Kidney epithelial cell (primary cell): ENCODE measurements at regions not wholly inside any gene's neighbourhood (a gene's known extent, or its start where the extent isn't known, plus 50 kb on each side); places are given as distances from the start of the nearest gene placed in this dataset.
"Not testable (repeated sequence)": the region's sequence is repeated elsewhere in the genome, so short reads cannot be mapped to it uniquely, and the experiment has no call there.

ENCODE experiments used
- DNase-seq: peaks from one replicate; pipeline ENCODE4 v3.0.0-alpha.2; 2010; ENCODE audit warnings: low read depth
- H3K27me3 ChIP-seq: 2 replicates; pipeline ENCODE4 v1.6.0; 2011; ENCODE audit warnings: low read length; ENCODE audit not compliant: control insufficient read depth, insufficient read depth
- H3K36me3 ChIP-seq: 2 replicates; pipeline ENCODE4 v1.5.1; 2011; ENCODE audit warnings: low read length; ENCODE audit not compliant: control insufficient read depth, insufficient read depth
- H3K4me3 ChIP-seq: 2 replicates; pipeline ENCODE4 v1.5.1; 2011; ENCODE audit warnings: low read depth, mild to moderate bottlenecking, control low read depth, low read length
- CTCF ChIP-seq: IDR thresholded peaks from 2 replicates; pipeline ENCODE4 v1.5.1; 2011; ENCODE audit warnings: mild to moderate bottlenecking, moderate library complexity, low read length, control low read depth, inconsistent platforms; ENCODE audit not compliant: insufficient read depth, poor library complexity, severe bottlenecking

GRCh38 chr4:156298230-156298629 is 344.6 kb upstream of the CTSO start:
- peak; percentile 76 for DNase-seq
- Histone ChIP-seq H3K27me3 (no peaks in the 10 kb centered on the region), H3K36me3 (no peaks in the 10 kb centered on the region), H3K4me3 (no peak overlapping the region)
- no peak for TF ChIP-seq CTCF

GRCh38 chr4:156295676-156296195 is 342.1 kb upstream of the CTSO start:
- TF ChIP-seq CTCF = no peak
- Histone ChIP-seq H3K27me3 (no peaks in the 10 kb centered on the region), H3K36me3 (no peaks in the 10 kb centered on the region), H3K4me3 (no peak overlapping the region)
- DNase-seq = no peak

GRCh38 chr4:156294577-156294976 is 340.9 kb upstream of the CTSO start:
- H3K27me3 ChIP-seq = no peaks in the 10 kb centered on the region
- peak; percentile 73 for DNase-seq
- no peak overlapping the region for H3K4me3 ChIP-seq
- H3K36me3 ChIP-seq = no peaks in the 10 kb centered on the region
- peak; percentile 28 for TF ChIP-seq CTCF

GRCh38 chr4:156293657-156294297 is 340.1 kb upstream of the CTSO start:
- Histone ChIP-seq H3K4me3 (no peak overlapping the region), H3K27me3 (no peaks in the 10 kb centered on the region), H3K36me3 (no peaks in the 10 kb centered on the region)
- no peak for TF ChIP-seq CTCF
- peak; percentile 37 for DNase-seq

- Histone ChIP-seq H3K36me3 (no peaks in the 10 kb centered on the region), H3K27me3 (no peaks in the 10 kb centered on the region), H3K4me3 (no peak overlapping the region)
- DNase-seq = no peak
- no peak for TF ChIP-seq CTCF
Observed at GRCh38 chr4:156291317-156291716, 337.7 kb upstream of the CTSO start.

GRCh38 chr4:156290811-156291210 is 337.1 kb upstream of the CTSO start:
- no peak for DNase-seq
- no peak for TF ChIP-seq CTCF
- Histone ChIP-seq H3K27me3 (no peaks in the 10 kb centered on the region), H3K36me3 (no peaks in the 10 kb centered on the region), H3K4me3 (no peak overlapping the region)

- not testable (repeated sequence) for H3K27me3 ChIP-seq, H3K4me3 ChIP-seq, H3K36me3 ChIP-seq, DNase-seq
Observed at GRCh38 chr4:156290026-156290425, 336.4 kb upstream of the CTSO start.
